ENCODE measurements at regions not wholly inside any gene's neighbourhood (a gene's known extent, or its start where the extent isn't known, plus 50 kb on each side); places are given as distances from the start of the nearest gene placed in this dataset.

GRCh38 chr11:135035282-135035681 is 623.2 kb upstream of the B3GAT1 start:
- no peaks in the 10 kb centered on the region for H3K27me3 ChIP-seq

GRCh38 chr11:135033540-135033939 is 621.5 kb upstream of the B3GAT1 start:
- Histone ChIP-seq H3K4me3 (no peak overlapping the region), H3K27ac (no peak overlapping the region), H3K9me3 (no peaks in the 10 kb centered on the region), H3K27me3 (no peaks in the 10 kb centered on the region), H3K4me1 (ENCODE audit: insufficient read depth) (no peaks in the 10 kb centered on the region), H3K36me3 (no peaks in the 10 kb centered on the region)
- 7 to 8% (median 8%) methylated on average over 5 of the region's 5 CpGs for WGBS, 3 donors
- TF ChIP-seq EP300 (IDR thresholded peaks at IDR 0.05) (no peak), POLR2A (IDR thresholded peaks at IDR 0.05) (no peak), CTCF (IDR thresholded peaks at IDR 0.05) (no peak)
- no peak for DNase-seq
- intact Hi-C loops (cut with DNase I) = no loop called here

More at GRCh38 chr11:135035282-135035681, 623.2 kb upstream of the B3GAT1 start:
- TF ChIP-seq EP300 (IDR thresholded peaks at IDR 0.05) (no peak), POLR2A (IDR thresholded peaks at IDR 0.05) (no peak), CTCF (IDR thresholded peaks at IDR 0.05) (no peak)
- H3K4me3 ChIP-seq = no peak overlapping the region
- intact Hi-C loops (cut with DNase I) = no loop called here
- H3K4me1 ChIP-seq (ENCODE audit: insufficient read depth) = no peaks in the 10 kb centered on the region
- no peaks in the 10 kb centered on the region for H3K36me3 ChIP-seq
- no peak for DNase-seq
- 82 to 94% (median 88%) methylated on average over 3 of the region's 3 CpGs for WGBS, 3 donors
- H3K9me3 ChIP-seq = no peaks in the 10 kb centered on the region
- H3K27ac ChIP-seq = no peak overlapping the region

DNA sequence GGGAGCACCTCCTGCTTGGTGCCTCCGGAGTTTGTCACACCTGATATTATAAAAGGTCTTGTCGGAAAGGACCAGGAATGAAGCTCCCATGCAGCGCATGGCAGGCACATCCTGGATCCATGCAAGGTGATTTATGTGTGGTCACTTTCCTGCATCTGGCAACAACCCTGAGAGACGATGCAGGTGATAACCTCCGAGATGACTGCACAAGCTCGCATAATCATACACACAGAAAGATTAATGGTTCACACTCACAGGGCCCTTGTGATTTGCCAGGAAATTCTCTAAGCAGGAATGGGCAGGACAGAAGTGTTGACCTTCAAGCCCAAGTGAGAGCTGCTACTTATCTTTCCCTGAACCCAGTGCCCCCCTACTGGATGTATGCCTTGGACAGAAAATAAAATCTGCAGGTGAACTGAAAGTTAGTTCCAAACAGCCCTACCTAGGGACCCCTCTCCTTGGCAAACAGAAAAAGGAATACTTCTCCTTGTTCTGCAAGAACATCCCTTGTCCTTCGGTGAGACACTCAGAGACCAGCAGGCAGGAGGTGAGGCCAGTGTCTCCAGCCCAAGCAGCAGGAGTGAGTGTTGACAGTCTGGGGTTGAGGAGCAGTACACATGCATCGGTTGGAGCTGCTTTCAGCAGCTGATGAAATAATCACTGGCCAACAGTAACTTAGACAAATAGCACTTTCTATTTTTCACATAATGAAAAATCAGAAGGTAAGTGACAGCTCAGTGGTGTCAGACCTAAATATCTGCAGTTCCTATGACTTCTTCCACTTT is 619.4 kb upstream of the B3GAT1 start:
- Histone ChIP-seq H3K4me3 (no peak overlapping the region), H3K4me1 (ENCODE audit: insufficient read depth) (no peaks in the 10 kb centered on the region), H3K27me3 (no peaks in the 10 kb centered on the region), H3K9me3 (no peaks in the 10 kb centered on the region), H3K36me3 (no peaks in the 10 kb centered on the region), H3K27ac (no peak overlapping the region)
- WGBS, 3 donors = 55 to 63% (median 59%) methylated on average over 8 of the region's 8 CpGs
- TF ChIP-seq EP300 (IDR thresholded peaks at IDR 0.05) (no peak), CTCF (IDR thresholded peaks at IDR 0.05) (no peak), POLR2A (IDR thresholded peaks at IDR 0.05) (no peak)
- intact Hi-C loops (cut with DNase I) = no loop called here
- no peak for DNase-seq

DNA sequence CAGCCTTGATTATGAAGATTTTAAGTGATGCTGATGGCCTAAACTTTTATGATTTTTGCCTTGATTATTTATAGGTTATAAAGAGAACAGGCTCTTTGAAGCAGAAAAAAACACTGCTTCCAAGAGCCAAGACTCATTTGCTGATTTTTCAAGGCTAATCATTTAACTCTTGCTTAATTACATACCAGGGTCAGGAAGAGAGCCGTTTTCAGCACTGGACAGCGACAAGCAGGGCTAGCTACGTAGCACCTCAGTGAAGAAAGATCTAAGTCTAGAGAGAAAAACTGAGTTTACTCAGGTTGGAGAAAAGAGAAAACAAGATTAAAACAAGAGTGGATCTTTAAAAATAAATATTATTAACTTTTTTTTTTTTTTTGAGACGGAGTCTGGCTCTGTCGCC is 615.4 kb upstream of the B3GAT1 start:
- H3K4me1 ChIP-seq (ENCODE audit: insufficient read depth) = no peaks in the 10 kb centered on the region
- DNase-seq = no peak
- H3K27me3 ChIP-seq = no peaks in the 10 kb centered on the region
- H3K27ac ChIP-seq = no peak overlapping the region
- H3K36me3 ChIP-seq = no peaks in the 10 kb centered on the region
- no peak overlapping the region for H3K4me3 ChIP-seq
- TF ChIP-seq CTCF (IDR thresholded peaks at IDR 0.05) (no peak), POLR2A (IDR thresholded peaks at IDR 0.05) (no peak), EP300 (IDR thresholded peaks at IDR 0.05) (no peak)
- 17 to 22% (median 18%) methylated on average over 5 of the region's 5 CpGs for WGBS, 3 donors
- intact Hi-C loops (cut with DNase I) = no loop called here
- H3K9me3 ChIP-seq = no peaks in the 10 kb centered on the region
